SH-SY5Y (cell line): ENCODE measurements at regions not wholly inside any gene's neighbourhood (a gene's known extent, or its start where the extent isn't known, plus 50 kb on each side); places are given as distances from the start of the nearest gene placed in this dataset.

Experiments used
- GATA2 ChIP-seq: IDR thresholded peaks from 2 replicates; pipeline ENCODE4 v1.6.1; 2011; ENCODE audit warnings: mild to moderate bottlenecking, low read depth, low read length
- GATA3 ChIP-seq: IDR thresholded peaks from 2 replicates; pipeline ENCODE4 v1.6.1; 2011; ENCODE audit warnings: low read depth, mild to moderate bottlenecking, low read length, moderate library complexity

- TF ChIP-seq GATA3, result no peak
- no peak for TF ChIP-seq GATA2
Measured at GRCh38 chr1:187809549-187809948, 980.8 kb downstream of the PLA2G4A start.
